PC-3 (cell line): ENCODE measurements at regions not wholly inside any gene's neighbourhood (a gene's known extent, or its start where the extent isn't known, plus 50 kb on each side); places are given as distances from the start of the nearest gene placed in this dataset.

Experiments
- ATAC-seq: fragments of 200-7000 bp; cut with Tn5 transposase; 2 replicates; pipeline ENCODE4 v1.9.1; 2020; ENCODE audit warnings: mild to moderate bottlenecking, moderate library complexity
- BruUV-seq: library from RNA; stranded (reverse); fragments of 400-500 nt; replicated peaks from 2 replicates; lab custom pipeline; 2021; lab: Mats Ljungman, UMichigan
- CTCF ChIA-PET: fragments of 300-600 bp; sonication (Branson Sonifier 250); formaldehyde crosslinking; loops from one replicate; lab custom pipeline; 2022; ENCODE audit warnings: antibody characterized with exemption; lab: Charles Lee
- POLR2A ChIA-PET: fragments of 300-600 bp; sonication (Branson Sonifier 250); formaldehyde crosslinking; loops from one replicate; lab custom pipeline; 2022; ENCODE audit warnings: antibody characterized with exemption; ENCODE audit not compliant: unreplicated experiment; lab: Charles Lee
- DNase-seq: peaks from one replicate; pipeline ENCODE4 v3.0.0-alpha.2; 2015
- H2AFZ ChIP-seq: fragments of 300-600 bp; sonication (generic); 2 replicates; pipeline ENCODE4 v1.6.0; 2016; ENCODE audit warnings: antibody characterized with exemption, low read length
- H3F3A ChIP-seq: fragments of 300-600 bp; sonication (generic); one replicate; pipeline ENCODE4 v1.6.0; 2017; ENCODE audit warnings: antibody characterized with exemption, low read length, control low read depth, mild to moderate bottlenecking; ENCODE audit not compliant: unreplicated experiment
- H3K27ac ChIP-seq: fragments of 300-600 bp; sonication (generic); 2 replicates; pipeline ENCODE4 v1.5.1; 2016; ENCODE audit warnings: mild to moderate bottlenecking, low read length
- H3K27me3 ChIP-seq: fragments of 300-600 bp; sonication (generic); 2 replicates; pipeline ENCODE4 v1.6.1; 2016; ENCODE audit warnings: low read length, mixed read lengths
- H3K36me3 ChIP-seq: fragments of 300-600 bp; sonication (generic); 2 replicates; pipeline ENCODE4 v1.6.1; 2016; ENCODE audit warnings: low read depth, mixed run types, low read length, mixed read lengths
- H3K4me1 ChIP-seq: fragments of 300-600 bp; sonication (generic); 2 replicates; pipeline ENCODE4 v1.5.1; 2016; ENCODE audit warnings: low read length; ENCODE audit not compliant: insufficient read depth
- H3K4me2 ChIP-seq: fragments of 300-600 bp; sonication (generic); 2 replicates; pipeline ENCODE4 v1.6.0; 2016; ENCODE audit warnings: low read length
- H3K4me3 ChIP-seq: fragments of 300-600 bp; sonication (generic); 2 replicates; pipeline ENCODE4 v1.5.1; 2016; ENCODE audit warnings: mild to moderate bottlenecking, low read length, mixed read lengths
- H3K79me2 ChIP-seq: fragments of 300-600 bp; sonication (generic); 2 replicates; pipeline ENCODE4 v1.6.1; 2017; ENCODE audit warnings: low read length, mixed read lengths
- H3K9ac ChIP-seq: fragments of 300-600 bp; sonication (generic); 2 replicates; pipeline ENCODE4 v1.6.0; 2016; ENCODE audit warnings: mild to moderate bottlenecking, low read length
- H3K9me2 ChIP-seq: fragments of 300-600 bp; sonication (generic); replicated peaks from 2 replicates; pipeline ENCODE4 v1.6.1; 2016; ENCODE audit warnings: mixed run types, low read length, mixed read lengths
- H3K9me3 ChIP-seq: fragments of 300-600 bp; sonication (generic); 2 replicates; pipeline ENCODE4 v1.6.1; 2016; ENCODE audit warnings: low read length, mixed read lengths
- H4K20me1 ChIP-seq: fragments of 300-600 bp; sonication (generic); 2 replicates; pipeline ENCODE4 v1.6.1; 2016; ENCODE audit warnings: low read length, mixed read lengths
- EZH2phosphoT487 ChIP-seq: fragments of 300-600 bp; sonication (generic); IDR thresholded peaks from 2 replicates; pipeline ENCODE4 v1.6.1; 2018; ENCODE audit warnings: mild to moderate bottlenecking, antibody characterized with exemption, low read length, borderline replicate concordance
- intact Hi-C: fragments of 100-400 bp; cut with micrococcal nuclease; formaldehyde crosslinking; loops from 2 replicates; pipeline ENCODE4 v1.9.0; 2023

DNA sequence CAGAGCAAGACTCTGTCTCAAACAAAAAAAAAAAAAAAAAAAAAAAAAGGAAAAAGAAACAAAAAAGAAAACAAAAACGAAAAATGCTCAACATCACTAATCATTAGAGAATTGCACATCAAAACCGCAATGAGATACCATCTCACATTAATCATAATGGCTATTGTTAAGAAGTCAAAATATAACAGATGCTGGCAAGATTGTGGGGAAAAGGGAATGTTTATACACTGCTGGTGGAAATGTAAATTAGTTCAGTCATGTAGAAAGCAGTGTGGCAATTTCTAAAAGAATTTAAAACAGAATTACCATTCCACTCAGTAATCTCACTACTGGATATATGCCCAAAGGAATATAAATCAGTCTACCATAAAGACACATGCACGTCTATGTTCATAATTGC, 50.4 kb upstream of the PRR16 start:
- Histone ChIP-seq H3K4me3 (no peak overlapping the region), H3K9me3 (no peaks in the 10 kb centered on the region), H3K36me3 (no peaks in the 10 kb centered on the region), H3K79me2 (no peaks in the 10 kb centered on the region), H4K20me1 (no peaks in the 10 kb centered on the region), H3K27ac (no peak overlapping the region), H3K27me3 (no peaks in the 10 kb centered on the region), H3K4me1 (no peaks in the 10 kb centered on the region), H2AFZ (no peak overlapping the region), H3K4me2 (no peak overlapping the region), H3K9me2 (no peaks in the 10 kb centered on the region), H3K9ac (no peak overlapping the region), H3F3A (no peaks in the 10 kb centered on the region)
- TF ChIP-seq EZH2phosphoT487, result no peak
- ATAC-seq, result no peak
- BruUV-seq, result no TSS peak
- POLR2A ChIA-PET, result no interaction called here
- intact Hi-C loops, result no loop called here
- CTCF ChIA-PET, result no interaction called here
- peak; percentile 52 for DNase-seq
